ENCODE measurements at regions not wholly inside any gene's neighbourhood (a gene's known extent, or its start where the extent isn't known, plus 50 kb on each side); places are given as distances from the start of the nearest gene placed in this dataset.

- peak; percentile 29 for DNase-seq (ENCODE audit: low spot score)
Measured at GRCh38 chr2:71277536-71278103, 50.7 kb upstream of the PAIP2B start.

- DNase-seq (ENCODE audit: low spot score): no peak
Measured at GRCh38 chr2:71277147-71277475, 50.2 kb upstream of the PAIP2B start.

GRCh38 chr2:71276311-71277146 lies 49.6 kb upstream of the PAIP2B start:
- peak; percentile 79 for DNase-seq (ENCODE audit: low spot score)
